ENCODE measurements at regions not wholly inside any gene's neighbourhood (a gene's known extent, or its start where the extent isn't known, plus 50 kb on each side); places are given as distances from the start of the nearest gene placed in this dataset.
A peak's percentile ranks its signal among the peaks of the same experiment; 100 is the strongest.

GRCh38 chr5:54873691-54874090 is 111.7 kb downstream of the ESM1 start:
- peaks cover 27% of the 10 kb centered on the region for H3K4me1 ChIP-seq (replicated peaks; ENCODE audit: insufficient read depth)
- BruUV-seq (replicated peaks) = no TSS peak
- no peak overlapping the region for H2AFZ ChIP-seq
- intact Hi-C loops (cut with micrococcal nuclease; ENCODE audit: unreplicated experiment) = no loop called here
- no peaks in the 10 kb centered on the region for H3K9me3 ChIP-seq (ENCODE audit: insufficient read depth, low read depth)
- ChIA-PET POLR2A (ENCODE audit: unreplicated experiment) (no interaction called here), CTCF (no interaction called here)
- no peak for TF ChIP-seq EZH2 (IDR thresholded peaks at IDR 0.05; ENCODE audit: low read depth)
- TF ChIP-seq CTCF (conservative IDR thresholded peaks at IDR 0.05) = no peak
- H3K79me2 ChIP-seq (ENCODE audit: low read depth) = no peaks in the 10 kb centered on the region
- H3F3A ChIP-seq (ENCODE audit: insufficient read depth, low read depth) = peaks cover 10% of the 10 kb centered on the region; the same call in 1 of the 2 replicates
- H3K9me2 ChIP-seq (ENCODE audit: insufficient read depth) = no peaks in the 10 kb centered on the region
- H3K4me3 ChIP-seq = peak overlapping the region; percentile 6; the same call in 1 of the 2 replicates
- no peaks in the 10 kb centered on the region for H3K36me3 ChIP-seq (ENCODE audit: low read depth)
- H3K4me2 ChIP-seq = peak overlapping the region; percentile 68
- no peak for DNase-seq
- H3K27me3 ChIP-seq (ENCODE audit: insufficient read depth, low read depth) = no peaks in the 10 kb centered on the region
- H4K20me1 ChIP-seq (ENCODE audit: insufficient read depth) = no peaks in the 10 kb centered on the region
- H3K27ac ChIP-seq = peak overlapping the region; percentile 73

- no TSS peak for BruUV-seq (replicated peaks)
- CTCF ChIA-PET = no interaction called here
- no peak for TF ChIP-seq EZH2 (IDR thresholded peaks at IDR 0.05; ENCODE audit: low read depth)
- no peak for TF ChIP-seq CTCF (conservative IDR thresholded peaks at IDR 0.05)
- no peaks in the 10 kb centered on the region for H3K9me3 ChIP-seq (ENCODE audit: insufficient read depth, low read depth)
- intact Hi-C loops (cut with micrococcal nuclease; ENCODE audit: unreplicated experiment) = no loop called here
- peaks cover 10% of the 10 kb centered on the region; the same call in 1 of the 2 replicates for H3F3A ChIP-seq (ENCODE audit: insufficient read depth, low read depth)
- no peak overlapping the region for H2AFZ ChIP-seq
- H3K79me2 ChIP-seq (ENCODE audit: low read depth) = no peaks in the 10 kb centered on the region
- H3K27ac ChIP-seq = no peak overlapping the region
- POLR2A ChIA-PET (ENCODE audit: unreplicated experiment) = no interaction called here
- H3K27me3 ChIP-seq (ENCODE audit: insufficient read depth, low read depth) = no peaks in the 10 kb centered on the region
- H3K4me3 ChIP-seq = no peak overlapping the region
- H3K9me2 ChIP-seq (ENCODE audit: insufficient read depth) = no peaks in the 10 kb centered on the region
- peaks cover 27% of the 10 kb centered on the region for H3K4me1 ChIP-seq (replicated peaks; ENCODE audit: insufficient read depth)
- H3K4me2 ChIP-seq = no peak overlapping the region
- H4K20me1 ChIP-seq (ENCODE audit: insufficient read depth) = no peaks in the 10 kb centered on the region
- no peaks in the 10 kb centered on the region for H3K36me3 ChIP-seq (ENCODE audit: low read depth)
- no peak for DNase-seq
Measured at GRCh38 chr5:54872810-54873209, 112.6 kb downstream of the ESM1 start.

GRCh38 chr5:54870271-54870670 is 115.1 kb downstream of the ESM1 start:
- BruUV-seq (replicated peaks) = no TSS peak
- no peaks in the 10 kb centered on the region for H3K9me3 ChIP-seq (ENCODE audit: insufficient read depth, low read depth)
- H3K4me1 ChIP-seq (replicated peaks; ENCODE audit: insufficient read depth) = peaks cover 25% of the 10 kb centered on the region
- intact Hi-C loops (cut with micrococcal nuclease; ENCODE audit: unreplicated experiment) = no loop called here
- H3K79me2 ChIP-seq (ENCODE audit: low read depth) = no peaks in the 10 kb centered on the region
- no peaks in the 10 kb centered on the region for H4K20me1 ChIP-seq (ENCODE audit: insufficient read depth)
- H3K36me3 ChIP-seq (ENCODE audit: low read depth) = no peaks in the 10 kb centered on the region
- TF ChIP-seq CTCF (conservative IDR thresholded peaks at IDR 0.05) (no peak), EZH2 (IDR thresholded peaks at IDR 0.05; ENCODE audit: low read depth) (no peak)
- no peak for DNase-seq
- H3K27ac ChIP-seq = no peak overlapping the region
- H2AFZ ChIP-seq = no peak overlapping the region
- H3K9me2 ChIP-seq (ENCODE audit: insufficient read depth) = no peaks in the 10 kb centered on the region
- CTCF ChIA-PET = no interaction called here
- no peak overlapping the region for H3K4me2 ChIP-seq
- no peaks in the 10 kb centered on the region for H3K27me3 ChIP-seq (ENCODE audit: insufficient read depth, low read depth)
- H3F3A ChIP-seq (ENCODE audit: insufficient read depth, low read depth) = peaks cover 10% of the 10 kb centered on the region; the same call in 1 of the 2 replicates
- POLR2A ChIA-PET (ENCODE audit: unreplicated experiment) = no interaction called here
- H3K4me3 ChIP-seq = no peak overlapping the region

Data from PC-9 (cell line).